ENCODE measurements at regions not wholly inside any gene's neighbourhood (a gene's known extent, or its start where the extent isn't known, plus 50 kb on each side); places are given as distances from the start of the nearest gene placed in this dataset.

- TF ChIP-seq EZH2 (IDR thresholded peaks at IDR 0.05), result no peak
- H3K4me1 ChIP-seq, result peaks cover 4% of the 10 kb centered on the region
Observed at GRCh38 chr5:130526708-130527107, 622.4 kb downstream of the CHSY3 start.

GRCh38 chr5:130520211-130520610, 615.9 kb downstream of the CHSY3 start:
- Histone ChIP-seq H3K27me3 (no peaks in the 10 kb centered on the region), H3K4me3 (no peak overlapping the region), H3K36me3 (no peaks in the 10 kb centered on the region), H4K20me1 (ENCODE audit: low read depth) (no peaks in the 10 kb centered on the region), H3K4me1 (peaks cover 12% of the 10 kb centered on the region), H3K4me2 (no peak overlapping the region), H3K9me3 (ENCODE audit: low read depth) (no peaks in the 10 kb centered on the region), H3K27ac (no peak overlapping the region), H3K79me2 (ENCODE audit: low read depth) (no peaks in the 10 kb centered on the region), H3F3A (ENCODE audit: low read depth) (no peaks in the 10 kb centered on the region), H3K9ac (no peak overlapping the region), H2AFZ (replicated peaks) (no peak overlapping the region)
- no peak overlapping the region for H3K4me3 Mint-ChIP-seq
- H3K4me1 Mint-ChIP-seq, result peaks cover 4% of the 10 kb centered on the region
- no peak for TF ChIP-seq EZH2 (IDR thresholded peaks at IDR 0.05)
- no peak for TF ChIP-seq CTCF (IDR thresholded peaks at IDR 0.05)
- no peak for TF ChIP-seq EZH2phosphoT487 (IDR thresholded peaks at IDR 0.05)
- DNase-seq (ENCODE audit: low spot score), result peak; percentile 3
- H3K9me3 Mint-ChIP-seq, result peaks cover 10% of the 10 kb centered on the region
- H3K27me3 Mint-ChIP-seq (ENCODE audit: insufficient read depth, low read depth), result no peaks in the 10 kb centered on the region
- H3K36me3 Mint-ChIP-seq, result no peaks in the 10 kb centered on the region
- no peak overlapping the region for H3K27ac Mint-ChIP-seq

More at GRCh38 chr5:130526708-130527107, 622.4 kb downstream of the CHSY3 start:
- no peak overlapping the region for H3K4me3 Mint-ChIP-seq
- H3K4me1 Mint-ChIP-seq, result peaks cover under 1% of the 10 kb centered on the region
- no peaks in the 10 kb centered on the region for H3K27me3 Mint-ChIP-seq (ENCODE audit: insufficient read depth, low read depth)
- DNase-seq (ENCODE audit: low spot score), result no peak
- Histone ChIP-seq H3K4me2 (no peak overlapping the region), H3K9ac (no peak overlapping the region), H3K36me3 (no peaks in the 10 kb centered on the region), H3K9me3 (ENCODE audit: low read depth) (no peaks in the 10 kb centered on the region), H2AFZ (replicated peaks) (no peak overlapping the region), H3K4me3 (no peak overlapping the region), H3K27ac (no peak overlapping the region), H3K27me3 (no peaks in the 10 kb centered on the region), H4K20me1 (ENCODE audit: low read depth) (no peaks in the 10 kb centered on the region), H3K79me2 (ENCODE audit: low read depth) (no peaks in the 10 kb centered on the region), H3F3A (ENCODE audit: low read depth) (no peaks in the 10 kb centered on the region)
- H3K9me3 Mint-ChIP-seq, result peaks cover 2% of the 10 kb centered on the region
- no peaks in the 10 kb centered on the region for H3K36me3 Mint-ChIP-seq
- H3K27ac Mint-ChIP-seq, result peak overlapping the region; percentile 19

GRCh38 chr5:130514984-130515690, 610.9 kb downstream of the CHSY3 start:
- Mint-ChIP-seq H3K36me3 (no peaks in the 10 kb centered on the region), H3K4me1 (no peaks in the 10 kb centered on the region), H3K27me3 (ENCODE audit: insufficient read depth, low read depth) (no peaks in the 10 kb centered on the region), H3K4me3 (no peak overlapping the region), H3K9me3 (peaks cover 9% of the 10 kb centered on the region), H3K27ac (no peak overlapping the region)
- no peak overlapping the region for H2AFZ ChIP-seq (replicated peaks)
- no peak overlapping the region for H3K9ac ChIP-seq
- no peak overlapping the region for H3K4me2 ChIP-seq
- no peak for DNase-seq (ENCODE audit: low spot score)
- no peaks in the 10 kb centered on the region for H3F3A ChIP-seq (ENCODE audit: low read depth)
- no peaks in the 10 kb centered on the region for H4K20me1 ChIP-seq (ENCODE audit: low read depth)
- TF ChIP-seq CTCF (IDR thresholded peaks at IDR 0.05) (no peak), EZH2phosphoT487 (IDR thresholded peaks at IDR 0.05) (no peak), EZH2 (IDR thresholded peaks at IDR 0.05) (no peak)
- H3K9me3 ChIP-seq (ENCODE audit: low read depth), result no peaks in the 10 kb centered on the region
- no peaks in the 10 kb centered on the region for H3K79me2 ChIP-seq (ENCODE audit: low read depth)
- H3K27ac ChIP-seq, result no peak overlapping the region
- H3K36me3 ChIP-seq, result no peaks in the 10 kb centered on the region
- H3K4me1 ChIP-seq, result peaks cover under 1% of the 10 kb centered on the region
- H3K4me3 ChIP-seq, result no peak overlapping the region
- no peaks in the 10 kb centered on the region for H3K27me3 ChIP-seq

GRCh38 chr5:130502702-130503101, 598.4 kb downstream of the CHSY3 start:
- H3K4me2 ChIP-seq, result no peak overlapping the region
- DNase-seq (ENCODE audit: low spot score), result peak; percentile 14
- Mint-ChIP-seq H3K4me1 (no peaks in the 10 kb centered on the region), H3K27me3 (ENCODE audit: insufficient read depth, low read depth) (peaks cover 2% of the 10 kb centered on the region), H3K4me3 (no peak overlapping the region), H3K36me3 (no peaks in the 10 kb centered on the region), H3K9me3 (no peaks in the 10 kb centered on the region), H3K27ac (no peak overlapping the region)
- H3K9ac ChIP-seq, result no peak overlapping the region
- H3F3A ChIP-seq (ENCODE audit: low read depth), result no peaks in the 10 kb centered on the region
- TF ChIP-seq EZH2phosphoT487 (IDR thresholded peaks at IDR 0.05), result no peak
- TF ChIP-seq EZH2 (IDR thresholded peaks at IDR 0.05), result no peak
- TF ChIP-seq CTCF (IDR thresholded peaks at IDR 0.05), result no peak
- peak overlapping the region; percentile 30 for H2AFZ ChIP-seq (replicated peaks)
- no peak overlapping the region for H3K27ac ChIP-seq
- no peaks in the 10 kb centered on the region for H3K4me1 ChIP-seq
- no peaks in the 10 kb centered on the region for H3K27me3 ChIP-seq
- H3K36me3 ChIP-seq, result no peaks in the 10 kb centered on the region
- no peaks in the 10 kb centered on the region for H4K20me1 ChIP-seq (ENCODE audit: low read depth)
- H3K9me3 ChIP-seq (ENCODE audit: low read depth), result no peaks in the 10 kb centered on the region
- no peak overlapping the region for H3K4me3 ChIP-seq
- H3K79me2 ChIP-seq (ENCODE audit: low read depth), result no peaks in the 10 kb centered on the region

Data from neural progenitor cell (in vitro differentiated cells).